KMS-11 (cell line): ENCODE measurements at regions not wholly inside any gene's neighbourhood (a gene's known extent, or its start where the extent isn't known, plus 50 kb on each side); places are given as distances from the start of the nearest gene placed in this dataset.

Experiments used
- H2AFZ ChIP-seq: fragments of 200-600 bp; sonication (generic); 2 replicates; pipeline ENCODE4 v1.6.1; 2016; ENCODE audit warnings: antibody characterized with exemption, mixed run types, low read depth
- H3K27ac ChIP-seq: fragments of 200-600 bp; sonication (generic); 2 replicates; pipeline ENCODE4 v1.6.1; 2016; ENCODE audit warnings: mild to moderate bottlenecking, mixed run types
- H3K27me3 ChIP-seq: fragments of 200-600 bp; sonication (generic); 2 replicates; pipeline ENCODE4 v1.6.1; 2017; ENCODE audit warnings: mild to moderate bottlenecking, low read depth, mixed run types, moderate library complexity; ENCODE audit not compliant: insufficient read depth
- H3K36me3 ChIP-seq: fragments of 200-600 bp; sonication (generic); 2 replicates; pipeline ENCODE4 v1.6.1; 2017; ENCODE audit warnings: mild to moderate bottlenecking, mixed run types; ENCODE audit not compliant: insufficient read depth
- H3K4me1 ChIP-seq: fragments of 200-600 bp; sonication (generic); 2 replicates; pipeline ENCODE4 v1.6.1; 2016; ENCODE audit warnings: mild to moderate bottlenecking, low read depth, mixed run types; ENCODE audit not compliant: poor library complexity, severe bottlenecking
- H3K4me2 ChIP-seq: fragments of 200-600 bp; sonication (generic); 2 replicates; pipeline ENCODE4 v1.7.0; 2016; ENCODE audit warnings: mild to moderate bottlenecking, mixed run types
- H3K4me3 ChIP-seq: fragments of 200-600 bp; sonication (generic); IDR thresholded peaks from 2 replicates; pipeline ENCODE4 v1.6.1; 2017; ENCODE audit warnings: low read depth, low read length, mixed read lengths; ENCODE audit not compliant: insufficient read depth
- H3K79me2 ChIP-seq: fragments of 200-600 bp; sonication (generic); 2 replicates; pipeline ENCODE4 v1.6.1; 2016; ENCODE audit warnings: low read depth, mixed run types; ENCODE audit not compliant: insufficient read depth
- H3K9ac ChIP-seq: fragments of 200-600 bp; sonication (generic); 2 replicates; pipeline ENCODE4 v1.6.1; 2016; ENCODE audit warnings: mild to moderate bottlenecking, mixed run types
- H4K20me1 ChIP-seq: fragments of 200-600 bp; sonication (generic); 2 replicates; pipeline ENCODE4 v1.6.1; 2016; ENCODE audit warnings: mild to moderate bottlenecking, mixed run types; ENCODE audit not compliant: insufficient read depth
- CTCF ChIP-seq: fragments of 200-600 bp; sonication (generic); conservative IDR thresholded peaks from 2 replicates; pipeline ENCODE4 v1.6.1; 2017; ENCODE audit warnings: low read depth, mild to moderate bottlenecking, antibody characterized with exemption, low read length, moderate library complexity, mixed read lengths

DNA sequence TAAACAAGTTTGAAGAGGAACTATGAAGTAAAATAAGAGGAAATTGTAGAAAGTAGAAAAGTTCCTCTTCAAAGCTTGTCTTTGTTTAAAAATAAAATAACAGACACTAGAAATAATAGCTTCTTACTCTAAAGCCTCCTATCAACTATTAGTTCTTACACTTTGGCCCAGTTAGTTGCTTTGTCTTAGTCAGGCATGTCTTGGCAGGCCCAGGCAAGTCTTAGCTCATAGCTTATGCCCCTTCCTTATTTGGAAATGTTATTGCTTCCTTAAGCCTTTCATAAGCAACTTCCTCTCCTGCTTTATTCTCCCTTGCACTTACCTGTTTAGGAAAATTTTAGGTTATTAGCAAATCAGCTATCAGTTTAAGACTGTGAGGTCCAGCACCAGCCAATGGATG, 950.6 kb upstream of the LRATD1 start:
- Histone ChIP-seq H3K9ac (no peak overlapping the region), H2AFZ (no peak overlapping the region), H3K4me1 (no peaks in the 10 kb centered on the region), H3K27me3 (no peaks in the 10 kb centered on the region), H4K20me1 (no peaks in the 10 kb centered on the region), H3K27ac (no peak overlapping the region), H3K36me3 (no peaks in the 10 kb centered on the region), H3K79me2 (no peaks in the 10 kb centered on the region), H3K4me3 (no peak overlapping the region), H3K4me2 (no peak overlapping the region)
- no peak for TF ChIP-seq CTCF

- no peaks in the 10 kb centered on the region for H3K4me1 ChIP-seq
- no peak overlapping the region for H3K27ac ChIP-seq
- no peak for TF ChIP-seq CTCF
- no peak overlapping the region for H3K9ac ChIP-seq
- H3K79me2 ChIP-seq = no peaks in the 10 kb centered on the region
- no peak overlapping the region for H2AFZ ChIP-seq
- no peak overlapping the region for H3K4me2 ChIP-seq
- H3K27me3 ChIP-seq = no peaks in the 10 kb centered on the region
- no peaks in the 10 kb centered on the region for H3K36me3 ChIP-seq
- no peak overlapping the region for H3K4me3 ChIP-seq
- no peaks in the 10 kb centered on the region for H4K20me1 ChIP-seq
Measured at GRCh38 chr2:13682540-13683272, 949.8 kb upstream of the LRATD1 start.

- H3K27ac ChIP-seq = no peak overlapping the region
- TF ChIP-seq CTCF = no peak
- H4K20me1 ChIP-seq = no peaks in the 10 kb centered on the region
- no peak overlapping the region for H3K4me3 ChIP-seq
- H3K4me1 ChIP-seq = no peaks in the 10 kb centered on the region
- H3K79me2 ChIP-seq = no peaks in the 10 kb centered on the region
- H3K9ac ChIP-seq = no peak overlapping the region
- H3K36me3 ChIP-seq = no peaks in the 10 kb centered on the region
- no peaks in the 10 kb centered on the region for H3K27me3 ChIP-seq
- H2AFZ ChIP-seq = no peak overlapping the region
- no peak overlapping the region for H3K4me2 ChIP-seq
Measured at GRCh38 chr2:13686262-13686661, 946.3 kb upstream of the LRATD1 start.

DNA sequence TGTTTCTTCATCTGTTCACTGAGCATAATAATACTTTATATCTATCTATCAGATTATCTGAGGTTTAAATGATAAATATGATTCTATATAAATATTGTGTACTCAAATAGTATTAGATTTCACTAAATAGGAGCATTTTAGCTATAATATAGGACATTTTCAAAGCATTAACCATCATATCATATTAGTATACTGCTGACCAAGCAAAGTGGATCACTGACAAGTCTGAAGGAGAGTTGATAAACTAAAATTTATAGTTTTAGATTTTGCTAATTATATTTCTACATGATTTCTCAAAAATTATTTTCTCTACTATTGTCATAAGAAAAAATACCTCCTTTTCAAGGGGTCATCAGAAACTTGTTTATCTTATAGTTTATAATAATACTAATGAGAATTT, 937.8 kb upstream of the LRATD1 start:
- Histone ChIP-seq H3K27ac (no peak overlapping the region), H3K36me3 (no peaks in the 10 kb centered on the region), H4K20me1 (no peaks in the 10 kb centered on the region), H3K4me3 (no peak overlapping the region), H2AFZ (no peak overlapping the region), H3K79me2 (no peaks in the 10 kb centered on the region), H3K4me1 (no peaks in the 10 kb centered on the region), H3K9ac (no peak overlapping the region), H3K27me3 (no peaks in the 10 kb centered on the region), H3K4me2 (no peak overlapping the region)
- no peak for TF ChIP-seq CTCF
